ENCODE measurements at regions not wholly inside any gene's neighbourhood (a gene's known extent, or its start where the extent isn't known, plus 50 kb on each side); places are given as distances from the start of the nearest gene placed in this dataset.
A peak's percentile ranks its signal among the peaks of the same experiment; 100 is the strongest.

DNA sequence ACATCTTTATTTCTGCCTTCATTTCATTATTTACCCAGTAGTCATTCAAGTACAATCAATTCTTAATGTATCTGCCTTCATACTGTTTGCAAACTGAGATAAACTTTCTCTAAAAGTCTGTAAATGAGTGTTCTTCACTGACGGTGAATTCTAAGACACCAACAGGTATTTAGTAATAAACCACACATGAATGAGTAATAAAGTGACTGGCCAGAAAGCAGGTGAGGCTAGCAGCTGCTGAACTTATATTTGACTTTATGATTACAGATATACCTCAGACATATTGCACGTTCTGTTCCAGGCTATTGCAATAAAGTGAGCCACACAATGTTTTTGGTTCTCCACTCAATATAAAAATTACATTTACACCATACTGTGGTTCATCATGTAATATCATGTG lies 1894.0 kb upstream of the RAG2 start:
- Histone ChIP-seq H3K4me3 (no peak overlapping the region), H3K27ac (no peak overlapping the region), H3K9me3 (no peaks in the 10 kb centered on the region), H3K27me3 (ENCODE audit: low read depth) (no peaks in the 10 kb centered on the region), H3K4me1 (no peaks in the 10 kb centered on the region), H3K36me3 (no peaks in the 10 kb centered on the region)
- DNase-seq, result no peak
- TF ChIP-seq CTCF (IDR thresholded peaks at IDR 0.05), result no peak
- ATAC-seq, result no peak
- intact Hi-C loops (cut with DNase I), result no loop called here

DNA sequence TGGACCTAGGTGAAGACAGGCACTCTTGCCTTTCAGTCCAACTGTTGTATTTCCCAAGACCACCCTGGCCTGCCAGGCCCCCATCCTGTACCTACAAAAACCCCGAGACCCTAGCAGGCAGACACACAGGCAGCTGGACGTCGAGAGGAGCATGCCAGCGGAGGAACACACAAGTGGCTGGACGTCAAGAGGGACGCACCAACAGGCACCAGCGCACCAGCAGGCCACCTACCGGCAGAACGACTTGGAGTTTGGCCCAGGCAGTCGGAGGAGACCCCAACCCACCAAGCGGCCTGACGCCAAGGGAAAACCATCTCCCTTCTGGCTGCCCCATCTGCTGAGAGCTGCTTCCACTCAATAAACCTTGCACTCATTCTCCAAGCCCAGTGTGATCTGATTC lies 1883.4 kb upstream of the RAG2 start:
- no peak for TF ChIP-seq CTCF (IDR thresholded peaks at IDR 0.05)
- no peaks in the 10 kb centered on the region for H3K36me3 ChIP-seq
- no peak for DNase-seq

GRCh38 chr11:38476808-38477575 lies 1879.0 kb upstream of the RAG2 start:
- no peak overlapping the region for H3K27ac ChIP-seq
- H3K27me3 ChIP-seq (ENCODE audit: low read depth), result no peaks in the 10 kb centered on the region
- H3K4me3 ChIP-seq, result no peak overlapping the region
- no peaks in the 10 kb centered on the region for H3K9me3 ChIP-seq
- no peak for DNase-seq
- intact Hi-C loops (cut with DNase I), result no loop called here
- no peaks in the 10 kb centered on the region for H3K36me3 ChIP-seq
- no peak for TF ChIP-seq CTCF (IDR thresholded peaks at IDR 0.05)
- no peaks in the 10 kb centered on the region for H3K4me1 ChIP-seq
- no peak for ATAC-seq

More for the DNA sequence above, 1883.4 kb upstream of the RAG2 start:
- intact Hi-C loops (cut with DNase I), result no loop called here
- Histone ChIP-seq H3K9me3 (no peaks in the 10 kb centered on the region), H3K27ac (no peak overlapping the region), H3K27me3 (ENCODE audit: low read depth) (no peaks in the 10 kb centered on the region), H3K4me1 (no peaks in the 10 kb centered on the region), H3K4me3 (no peak overlapping the region)
- no peak for ATAC-seq

DNA sequence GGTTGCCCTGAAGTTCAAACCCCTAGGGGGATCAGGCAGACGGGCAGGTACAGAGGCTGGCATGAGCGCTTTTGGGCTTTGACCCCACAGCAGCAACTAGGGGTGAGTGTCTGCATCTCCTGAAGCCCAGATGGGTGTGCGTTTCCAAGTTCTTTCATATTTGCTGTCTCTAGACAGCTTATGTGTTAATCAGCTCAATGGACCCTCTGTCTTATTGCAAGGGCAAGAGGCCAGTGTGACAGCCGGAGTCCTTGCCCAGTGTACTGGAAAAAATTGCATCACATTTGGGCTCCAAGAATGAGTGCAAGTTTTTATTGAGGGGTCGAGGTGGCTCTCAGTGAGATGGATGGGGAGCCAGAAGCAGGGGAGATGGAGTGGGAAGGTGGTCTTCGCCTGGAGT lies 1863.7 kb upstream of the RAG2 start:
- DNase-seq (no peak), ATAC-seq (no peak)
- Histone ChIP-seq H3K4me3 (no peak overlapping the region), H3K4me1 (peaks cover 5% of the 10 kb centered on the region), H3K27me3 (ENCODE audit: low read depth) (no peaks in the 10 kb centered on the region), H3K27ac (no peak overlapping the region), H3K36me3 (no peaks in the 10 kb centered on the region), H3K9me3 (no peaks in the 10 kb centered on the region)
- intact Hi-C loops (cut with DNase I), result no loop called here
- no peak for TF ChIP-seq CTCF (IDR thresholded peaks at IDR 0.05)

DNA sequence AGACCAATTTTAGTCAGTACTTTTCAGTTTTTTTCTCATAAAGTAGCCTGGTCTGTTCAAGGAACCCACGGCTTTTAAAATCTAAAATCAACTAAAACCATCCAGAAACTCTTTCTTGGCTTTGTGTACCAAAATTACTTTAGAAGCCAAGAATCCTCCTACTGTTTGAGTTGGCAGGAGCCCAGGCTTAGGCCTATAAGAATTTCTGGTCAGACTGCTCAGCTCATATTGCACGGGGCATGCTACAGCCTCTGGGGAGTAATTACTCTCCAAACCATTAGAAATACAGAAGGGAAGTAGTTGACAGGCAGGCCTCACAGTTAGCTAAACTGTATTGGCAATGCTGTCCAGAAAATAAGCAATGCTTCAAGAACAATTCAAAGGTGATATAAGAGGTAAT lies 1862.9 kb upstream of the RAG2 start:
- ATAC-seq, result peak; percentile 81 to 87
- no peak for TF ChIP-seq CTCF (IDR thresholded peaks at IDR 0.05)
- intact Hi-C loops (cut with DNase I), result no loop called here
- peak; percentile 50 for DNase-seq
- peaks cover 5% of the 10 kb centered on the region for H3K4me1 ChIP-seq
- no peaks in the 10 kb centered on the region for H3K9me3 ChIP-seq
- no peak overlapping the region for H3K4me3 ChIP-seq
- H3K27ac ChIP-seq, result no peak overlapping the region
- H3K36me3 ChIP-seq, result no peaks in the 10 kb centered on the region
- H3K27me3 ChIP-seq (ENCODE audit: low read depth), result no peaks in the 10 kb centered on the region
